ENCODE measurements at regions not wholly inside any gene's neighbourhood (a gene's known extent, or its start where the extent isn't known, plus 50 kb on each side); places are given as distances from the start of the nearest gene placed in this dataset.
"Not testable (repeated sequence)": the region's sequence is repeated elsewhere in the genome, so short reads cannot be mapped to it uniquely, and the experiment has no call there.

DNA sequence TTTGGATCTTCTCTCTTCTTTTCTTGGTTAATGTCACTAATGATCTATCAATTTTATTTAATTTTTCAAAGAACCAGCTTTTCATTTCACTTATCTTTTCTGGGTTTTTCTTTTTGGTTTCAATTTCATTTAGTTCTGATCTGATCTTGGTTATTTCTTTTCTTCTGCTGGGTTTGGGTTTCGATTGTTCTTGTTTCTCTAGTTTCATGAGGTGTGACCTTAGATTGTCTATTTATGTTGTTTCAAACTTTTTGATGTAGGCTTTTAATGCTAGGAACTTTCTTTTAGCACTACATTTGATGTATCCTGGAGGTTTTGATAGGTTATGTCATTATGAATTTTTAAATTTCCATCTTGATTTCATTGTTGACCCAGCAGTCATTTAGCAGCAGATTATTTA is 142.3 kb downstream of the C11orf87 start:
- DNase-seq = no peak

DNA sequence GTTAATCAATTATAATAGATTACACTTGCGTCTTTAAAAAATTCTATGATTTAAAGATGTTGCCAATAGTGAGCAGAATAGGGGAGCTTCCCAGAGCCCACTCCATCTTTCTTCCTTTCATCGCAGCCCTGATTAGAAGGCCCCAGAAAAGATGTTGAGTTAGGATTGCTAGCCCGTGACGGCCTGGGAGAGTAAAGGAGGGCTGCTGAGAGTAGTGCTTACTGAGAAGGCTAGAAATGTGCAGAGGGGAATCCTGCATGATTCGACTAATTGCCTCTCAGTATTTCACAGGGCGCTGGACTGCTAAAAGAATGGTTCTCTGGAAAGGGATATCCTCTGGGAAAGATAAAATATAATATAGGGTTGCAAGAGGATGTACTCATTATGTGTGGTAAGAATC is 160.5 kb downstream of the C11orf87 start:
- DNase-seq = no peak

DNA sequence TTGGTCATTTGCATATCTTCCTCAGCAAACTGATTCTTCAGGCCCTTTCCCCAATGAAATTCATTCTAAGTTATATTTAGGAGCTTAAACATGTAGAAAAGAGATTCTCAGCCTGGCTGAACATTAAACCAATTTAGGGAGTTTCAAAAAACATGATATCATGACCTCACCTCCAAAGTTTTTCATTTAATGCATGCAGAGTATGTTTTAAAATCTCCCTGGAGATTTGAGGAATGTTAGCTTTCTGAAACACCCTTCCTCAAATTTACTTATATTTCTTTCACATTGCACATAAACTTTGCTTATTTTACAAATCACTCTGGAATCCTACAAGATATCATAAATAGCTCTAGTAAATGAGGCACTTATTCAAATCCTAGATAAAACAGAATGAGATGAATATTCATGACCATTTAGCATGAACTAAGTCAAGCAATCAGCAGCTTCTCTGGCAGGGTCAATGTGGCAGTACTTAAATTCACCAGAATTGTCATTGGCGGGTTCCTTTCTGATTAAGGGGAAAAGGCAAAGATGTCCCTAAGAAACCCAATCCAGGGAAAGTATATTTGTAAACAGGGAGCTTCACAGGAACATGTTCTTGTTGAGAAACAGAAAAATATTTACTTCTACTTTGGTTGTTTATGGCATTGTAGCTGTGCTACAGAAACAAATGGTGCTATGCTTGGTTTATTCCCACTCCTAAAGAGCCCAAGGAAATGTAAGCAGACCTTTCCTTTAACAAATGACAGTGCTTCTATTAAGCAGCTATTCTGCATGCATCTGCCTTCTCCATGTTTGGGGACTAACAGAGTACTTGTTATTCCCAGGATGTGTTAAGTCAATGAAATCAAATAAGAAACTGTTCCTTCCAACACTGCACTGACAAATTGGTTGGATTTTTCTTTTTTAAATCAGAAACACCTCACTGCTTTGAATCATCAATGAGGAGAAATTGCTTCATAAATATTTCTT is 162.3 kb downstream of the C11orf87 start:
- no peak for DNase-seq

DNA sequence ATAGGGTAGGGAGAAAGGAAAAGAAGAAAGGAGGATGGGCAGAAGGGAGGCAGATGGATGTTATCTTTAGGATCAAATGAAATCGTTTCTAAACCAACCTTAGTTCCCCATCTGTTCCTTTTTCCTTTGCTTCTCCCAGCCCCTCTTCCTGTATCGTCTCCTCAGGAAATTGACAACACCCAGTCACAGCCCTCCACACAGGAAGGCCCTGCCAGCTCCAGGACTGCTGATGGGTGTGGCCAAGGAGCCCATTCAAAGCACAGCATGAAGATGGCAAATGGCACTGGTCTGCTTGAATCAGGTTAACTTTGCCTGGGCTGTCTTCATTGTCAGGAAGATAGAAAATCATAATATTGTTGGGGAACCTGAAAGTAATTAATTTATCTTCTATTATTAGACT is 164.8 kb downstream of the C11orf87 start:
- DNase-seq = no peak

DNA sequence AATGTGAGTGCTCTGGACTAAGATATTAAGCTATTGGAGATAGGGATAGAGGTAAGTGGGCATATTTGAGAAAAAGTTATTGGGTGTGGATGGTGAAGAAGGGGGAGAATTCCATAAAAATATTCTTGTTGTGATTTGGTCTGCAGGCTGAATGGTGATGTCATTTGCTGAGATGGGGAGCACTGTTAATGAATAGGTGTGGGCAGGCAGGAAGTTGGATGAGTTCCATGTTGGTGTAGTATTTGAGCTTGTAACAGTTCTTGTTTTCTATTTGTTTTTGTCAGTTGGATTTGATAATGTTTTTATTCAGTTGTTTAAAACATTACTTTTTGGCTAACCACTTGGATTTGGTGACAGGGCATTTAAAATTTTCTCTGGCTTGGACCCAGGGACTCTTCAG is 168.8 kb downstream of the C11orf87 start:
- no peak for DNase-seq

DNA sequence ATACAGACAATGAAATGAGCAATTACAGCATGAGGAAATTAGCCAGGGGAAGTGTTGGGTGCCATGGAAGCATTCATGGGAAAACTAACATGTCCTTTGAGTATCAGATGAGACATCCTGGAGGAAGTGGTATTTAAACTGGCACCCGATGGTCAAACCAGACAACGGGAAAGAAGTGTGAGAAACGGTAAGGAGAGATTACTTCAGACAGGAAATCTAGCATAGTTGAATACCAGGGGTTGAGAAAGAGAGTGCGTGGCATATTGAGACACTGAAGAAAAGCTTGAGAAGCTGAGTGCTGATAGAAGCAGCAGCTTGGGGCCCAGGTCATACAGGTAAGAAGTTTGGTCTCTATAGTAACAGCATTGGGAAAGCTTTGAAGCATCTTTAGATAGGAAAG is 175.3 kb downstream of the C11orf87 start:
- no peak for DNase-seq

DNA sequence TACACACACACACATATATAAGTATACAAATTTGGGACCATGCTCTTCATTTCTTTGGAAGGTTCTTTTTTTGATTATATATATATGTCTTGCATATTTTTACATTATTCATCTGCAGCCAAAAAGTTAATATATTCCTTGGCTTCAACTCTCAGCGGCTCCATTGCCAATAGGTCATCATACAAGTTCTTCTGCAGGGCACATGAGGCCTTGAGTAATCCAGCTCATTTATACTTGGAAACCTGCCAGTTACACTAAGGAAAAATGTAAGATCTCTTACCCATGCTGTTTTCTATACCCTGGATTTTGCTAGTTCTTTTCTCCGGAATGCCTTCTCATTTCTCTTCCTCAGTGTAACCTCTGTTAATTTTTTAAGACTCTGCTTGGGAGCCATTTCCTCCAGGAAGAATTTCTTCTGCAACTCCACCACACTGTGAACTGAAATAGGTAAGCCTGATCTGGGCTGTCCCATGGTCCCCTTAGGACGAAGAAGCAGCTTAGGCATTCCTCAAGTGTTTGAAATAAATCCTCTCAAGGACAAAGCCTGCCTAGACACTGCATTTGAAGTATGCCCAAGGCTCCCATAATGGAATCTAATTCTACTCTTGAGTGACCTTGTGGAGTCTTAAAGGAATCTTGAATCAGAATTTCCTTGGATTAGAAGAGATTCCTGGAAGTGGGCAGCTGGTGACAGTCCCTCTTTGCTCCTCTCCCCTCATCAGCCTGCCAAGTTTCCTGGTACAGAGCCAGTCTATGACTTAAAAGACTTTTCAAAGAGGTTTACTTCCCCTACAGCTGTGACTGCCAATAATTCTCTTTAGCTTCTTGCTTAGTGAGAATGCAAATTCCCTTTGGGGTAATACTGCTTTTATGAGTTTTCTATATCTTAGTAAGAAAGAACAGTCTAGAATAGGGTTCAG is 182.8 kb downstream of the C11orf87 start:
- DNase-seq = no peak

DNA sequence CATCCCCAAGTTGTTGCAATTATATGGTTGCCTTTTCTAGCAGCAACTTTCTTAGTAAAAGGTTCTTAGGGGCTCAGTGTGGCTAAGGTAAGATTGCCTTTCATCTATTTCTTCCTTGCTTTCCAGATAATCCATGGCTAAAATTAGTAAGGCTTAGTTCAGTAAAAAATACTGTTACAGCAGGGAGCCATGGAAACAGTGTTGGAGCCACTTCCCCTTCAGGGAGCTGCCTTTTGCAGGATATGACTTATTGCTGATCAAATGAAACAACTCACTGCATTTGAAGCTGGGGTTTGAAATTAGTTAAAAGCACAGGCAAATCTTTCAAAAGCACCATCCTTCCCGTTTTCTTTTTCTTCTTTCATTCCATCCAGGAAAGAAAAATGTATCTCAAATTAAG is 184.3 kb downstream of the C11orf87 start:
- no peak for DNase-seq

DNA sequence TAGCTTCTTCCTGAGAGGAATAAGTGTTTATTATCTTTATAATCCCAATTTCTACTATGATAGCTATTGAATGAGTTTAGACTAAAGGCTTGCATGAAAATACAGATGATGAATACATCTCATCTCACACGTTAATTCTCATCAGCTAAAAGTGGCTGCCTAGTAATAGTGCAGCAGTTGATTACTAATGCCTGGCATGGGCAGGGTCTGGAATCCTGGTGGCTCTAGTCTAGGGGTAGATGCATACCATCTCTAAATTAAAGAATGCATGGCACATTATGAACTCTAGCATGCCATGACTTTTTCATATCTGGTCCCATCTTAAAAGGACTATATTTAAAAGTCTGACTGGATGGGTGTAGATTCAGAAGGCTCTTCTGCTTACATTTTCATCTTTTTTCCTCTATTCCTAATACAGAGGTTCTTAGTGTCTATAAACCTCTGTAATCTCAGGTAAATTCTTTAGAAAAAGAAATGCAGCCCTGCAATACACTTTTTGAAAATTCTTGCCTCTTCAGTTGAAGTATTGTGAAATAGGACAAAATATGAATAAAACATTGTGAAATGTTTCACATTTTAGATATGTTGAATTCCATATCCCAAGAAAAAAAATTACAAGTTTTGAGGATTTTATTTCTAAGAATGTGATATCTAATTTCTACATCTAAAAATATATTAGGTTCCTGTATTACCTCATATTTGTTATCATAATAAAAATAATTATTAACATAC is 187.6 kb downstream of the C11orf87 start:
- DNase-seq = no peak

DNA sequence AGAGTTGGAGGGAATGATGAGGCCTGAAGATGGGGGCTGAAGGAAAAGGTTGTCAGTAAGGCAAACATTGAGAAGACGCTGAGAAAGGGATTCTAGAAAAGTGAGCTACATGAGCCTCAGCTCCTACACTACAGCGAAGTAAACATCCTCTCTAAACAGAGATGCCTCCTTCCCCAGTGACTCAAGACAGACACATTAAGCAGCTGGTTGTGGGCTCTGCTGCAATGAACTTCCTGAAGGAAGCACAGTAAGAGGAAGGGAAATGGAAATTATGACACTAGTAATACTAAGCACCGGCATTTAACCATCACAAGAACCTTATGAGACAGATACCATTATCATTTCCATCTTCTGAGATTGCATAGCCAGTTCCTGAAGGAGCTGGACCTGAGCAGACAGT is 190.5 kb downstream of the C11orf87 start:
- DNase-seq = no peak

DNA sequence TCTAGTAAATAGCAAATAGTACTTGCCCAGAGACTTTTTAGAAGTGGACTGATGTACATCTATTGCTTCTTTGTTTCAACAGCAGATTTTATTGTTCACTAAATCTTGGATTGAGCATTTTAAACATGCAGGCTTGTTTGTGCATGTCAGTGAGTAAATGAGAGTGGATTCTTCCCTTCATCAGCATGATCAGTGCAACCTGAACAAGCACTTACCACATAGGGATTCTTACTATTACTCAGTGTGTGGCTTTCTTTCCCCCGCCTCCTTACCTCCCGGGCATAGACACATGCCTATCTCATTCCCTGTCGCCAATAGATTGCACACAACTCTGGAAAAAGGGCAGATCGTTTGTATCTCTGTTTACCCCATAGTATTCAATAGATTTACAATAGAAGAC is 197.5 kb downstream of the C11orf87 start:
- DNase-seq = no peak

DNA sequence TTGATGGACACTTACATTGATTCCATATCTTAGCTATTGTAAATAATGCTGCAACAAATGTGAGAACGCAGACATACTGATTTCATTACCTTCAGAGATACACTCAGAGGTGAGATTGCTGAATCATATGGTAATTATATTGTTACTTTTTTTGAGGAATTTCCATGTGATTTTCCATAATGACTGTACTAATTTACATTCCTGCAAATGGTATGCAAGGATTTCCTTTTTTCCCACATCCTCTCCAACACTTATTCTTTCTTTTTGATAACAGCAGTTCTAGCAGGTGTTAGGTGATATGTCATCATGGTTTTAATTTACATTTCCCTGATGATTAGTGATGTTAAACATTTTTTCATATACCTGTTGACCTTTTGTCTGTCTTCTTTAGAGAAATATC is 207.7 kb downstream of the C11orf87 start:
- DNase-seq = no peak

DNA sequence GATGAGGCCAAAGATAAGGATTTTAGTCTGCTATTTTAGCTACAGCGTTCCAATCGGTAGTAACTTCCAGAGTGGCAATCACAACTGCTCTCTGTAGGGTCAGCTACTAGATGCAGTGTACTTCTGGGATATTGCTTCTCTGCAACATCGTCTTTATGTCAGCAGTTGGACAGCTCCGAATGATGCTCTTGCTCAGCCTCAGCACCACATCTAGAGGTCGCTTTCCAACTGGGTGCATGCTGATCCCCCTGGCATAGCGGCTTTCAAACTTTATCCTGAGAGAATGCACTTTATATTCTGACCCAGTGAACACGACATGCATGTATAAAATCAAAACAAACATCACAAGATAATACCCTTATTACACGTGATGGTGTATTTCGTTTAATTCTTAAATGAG is 219.6 kb downstream of the C11orf87 start:
- DNase-seq = no peak

DNA sequence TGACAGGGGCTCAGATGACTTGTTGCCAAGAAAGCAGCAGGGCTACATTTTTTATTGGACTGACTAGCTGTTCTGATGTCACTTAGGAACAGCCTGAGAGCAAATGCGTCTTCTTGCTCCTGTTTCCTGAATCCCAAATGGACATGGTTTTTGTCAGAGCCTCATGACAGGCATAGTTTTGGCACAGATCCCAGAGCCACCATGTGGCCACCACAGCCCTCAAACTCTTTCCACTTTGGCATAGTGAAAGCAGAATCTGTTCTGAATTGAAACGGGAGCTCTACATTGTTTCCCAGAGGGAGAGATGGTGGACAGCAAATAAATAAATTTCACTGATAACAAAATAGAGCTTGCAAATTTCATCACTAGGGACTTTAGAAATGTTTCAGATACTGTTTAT is 222.2 kb downstream of the C11orf87 start:
- no peak for DNase-seq

DNA sequence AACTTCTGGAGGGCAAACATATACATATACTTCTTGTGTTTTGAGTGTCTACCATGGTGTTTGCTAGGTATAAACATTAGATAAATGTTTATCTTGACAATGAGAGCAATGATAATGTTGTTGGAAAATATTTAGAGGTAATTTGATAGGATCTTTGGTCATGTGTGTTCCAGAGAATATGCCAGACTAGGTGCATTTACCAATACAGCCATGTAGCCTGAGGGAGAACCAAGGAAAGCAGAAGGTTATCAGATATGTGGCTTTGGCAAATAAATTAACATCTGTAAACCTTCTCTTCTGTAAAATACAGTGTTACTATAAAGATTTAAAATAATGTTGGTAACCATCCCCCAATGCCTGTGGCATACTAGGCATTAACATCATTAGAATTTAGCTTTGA is 226.8 kb downstream of the C11orf87 start:
- DNase-seq = no peak

DNA sequence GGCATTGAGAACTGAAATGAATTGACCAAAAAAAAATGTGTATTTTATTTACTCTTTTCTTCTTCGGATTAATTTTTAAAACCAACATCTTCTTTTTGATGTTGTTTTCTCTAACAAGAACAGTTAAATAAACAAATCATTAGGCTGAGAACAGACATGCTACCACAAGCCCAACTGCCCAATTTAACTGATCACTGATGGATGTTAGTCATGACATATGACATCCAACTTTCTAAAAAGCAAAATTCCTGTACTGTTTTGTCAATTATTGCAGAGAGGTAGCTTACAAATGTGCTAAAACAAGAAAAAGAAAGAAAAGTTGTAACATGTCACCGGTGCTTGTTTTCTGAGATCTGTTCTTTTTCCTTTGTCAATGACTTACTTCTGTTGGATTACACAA is 232.1 kb downstream of the C11orf87 start:
- no peak for DNase-seq

DNA sequence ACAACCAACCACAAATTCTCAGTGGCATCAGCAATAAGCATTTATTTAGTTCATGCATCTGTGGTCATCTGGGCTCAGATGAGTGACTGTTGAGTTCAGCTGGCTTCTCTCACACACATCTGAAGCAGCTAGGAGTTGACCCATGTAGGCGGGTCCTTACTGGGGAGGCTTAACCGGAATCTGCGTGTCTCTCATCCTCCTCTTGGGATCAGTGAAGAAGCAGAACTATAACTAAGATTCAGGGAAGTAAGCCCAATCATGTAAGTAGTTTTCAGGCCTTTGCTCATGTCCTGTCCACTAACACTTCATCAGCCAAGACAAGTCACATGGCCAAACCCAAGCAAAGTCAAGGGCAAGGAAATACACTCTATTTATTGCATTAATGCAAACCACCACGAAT is 236.2 kb downstream of the C11orf87 start:
- DNase-seq = no peak

DNA sequence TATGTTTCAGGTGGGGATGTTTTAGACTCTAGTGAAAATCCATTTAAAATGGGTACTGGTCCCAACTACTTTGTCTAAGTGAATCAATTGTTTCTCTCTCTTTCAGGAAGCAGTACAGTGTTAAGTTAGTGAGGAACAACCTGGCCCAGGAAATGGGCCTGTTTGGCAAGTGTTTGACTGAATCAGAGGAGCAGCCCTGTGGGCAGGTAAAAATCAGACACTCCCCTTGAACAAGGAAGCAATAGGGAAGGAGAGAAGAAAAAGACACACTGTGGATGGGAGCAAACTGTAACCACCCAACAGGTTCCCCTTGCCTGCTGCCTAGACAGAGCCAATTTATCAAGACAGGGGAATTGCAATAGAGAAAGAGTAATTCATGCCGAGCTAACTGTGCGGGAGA is 245.7 kb downstream of the C11orf87 start:
- DNase-seq = no peak

DNA sequence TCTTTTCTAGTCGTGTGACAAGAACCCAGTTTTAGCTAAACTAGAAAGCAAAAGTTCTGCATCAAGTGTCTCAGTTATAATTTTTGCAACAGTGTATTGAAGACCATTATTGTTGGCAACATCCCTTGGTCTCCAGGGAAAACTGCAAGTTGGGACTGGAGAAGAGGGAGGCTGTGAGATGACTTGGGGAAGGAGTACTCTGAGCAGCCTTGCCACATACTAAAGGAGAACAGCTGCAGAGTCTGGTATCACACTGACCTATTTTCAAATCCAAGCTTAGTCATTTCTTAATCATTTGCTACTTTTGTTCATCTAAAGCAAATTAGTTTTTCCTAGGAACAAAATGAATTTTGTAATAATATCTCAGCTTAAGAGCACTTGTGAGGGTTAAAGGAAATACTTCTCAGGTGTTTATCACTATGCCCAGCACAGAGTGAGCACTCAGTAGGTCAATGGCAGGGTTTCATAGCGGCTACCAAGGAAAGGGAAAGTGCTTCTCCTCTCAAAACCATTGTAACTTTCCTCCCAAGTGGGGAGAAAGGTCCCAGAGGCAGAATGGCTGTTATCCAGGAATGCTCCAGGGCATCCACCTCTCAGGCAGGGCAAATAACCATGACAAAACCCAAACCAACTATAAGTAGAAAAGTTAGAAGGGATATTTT is 247.1 kb downstream of the C11orf87 start:
- no peak for DNase-seq

DNA sequence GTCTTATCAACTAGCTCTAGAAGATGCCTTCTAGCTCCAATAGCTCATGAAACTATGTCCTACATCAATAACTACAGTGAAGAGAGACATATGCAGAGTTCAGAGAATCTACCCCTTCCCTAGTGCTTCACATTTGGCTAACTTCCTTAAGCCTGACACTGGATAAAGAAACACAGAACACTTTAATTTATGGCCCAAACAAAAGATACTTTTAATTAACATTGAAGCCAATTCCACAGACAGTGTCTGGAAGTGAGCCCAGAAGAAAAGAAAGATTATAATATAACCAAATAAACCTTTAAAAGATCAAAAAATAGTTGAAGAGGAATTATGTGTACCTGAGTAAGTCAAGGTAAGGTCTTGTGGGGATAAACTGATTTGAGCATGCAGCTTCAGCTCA is 255.2 kb downstream of the C11orf87 start:
- DNase-seq = no peak

DNA sequence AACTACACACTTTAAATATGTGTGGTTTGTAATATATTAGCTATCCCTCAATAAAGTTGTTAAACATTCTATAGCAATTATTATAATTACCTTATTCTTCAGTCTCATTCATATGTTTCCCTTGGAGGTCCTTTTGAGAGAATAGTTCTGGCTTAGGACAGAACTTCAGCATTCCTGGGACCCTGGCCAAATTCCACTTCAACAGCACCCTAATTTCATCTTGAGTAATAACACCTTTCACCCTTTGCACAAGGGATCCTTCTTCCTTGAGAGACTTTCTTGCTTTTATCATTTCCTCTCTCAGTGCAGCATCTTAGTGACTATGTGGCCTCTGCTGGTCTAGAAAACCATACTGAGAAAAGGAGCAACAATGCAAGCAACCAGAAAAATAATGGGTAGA is 255.9 kb downstream of the C11orf87 start:
- DNase-seq = no peak

DNA sequence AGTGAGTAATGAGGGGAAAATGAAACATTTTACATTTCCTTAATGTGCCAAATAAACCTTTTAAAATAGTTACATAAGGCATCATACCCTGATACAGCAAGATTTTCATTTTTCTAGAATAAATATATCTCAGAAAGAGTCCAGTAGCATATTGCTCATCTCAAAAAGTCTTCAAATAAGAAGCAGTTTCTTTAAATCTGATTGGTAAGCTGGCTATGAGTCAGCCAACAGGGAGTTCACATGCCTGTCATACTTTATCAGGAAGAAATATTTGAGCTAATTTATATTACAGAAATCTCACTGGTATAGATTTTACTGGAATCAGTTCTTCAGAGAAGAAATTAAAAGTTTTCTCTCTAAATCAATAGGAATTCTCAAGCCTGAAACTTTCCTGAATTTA is 258.1 kb downstream of the C11orf87 start:
- DNase-seq = no peak

DNA sequence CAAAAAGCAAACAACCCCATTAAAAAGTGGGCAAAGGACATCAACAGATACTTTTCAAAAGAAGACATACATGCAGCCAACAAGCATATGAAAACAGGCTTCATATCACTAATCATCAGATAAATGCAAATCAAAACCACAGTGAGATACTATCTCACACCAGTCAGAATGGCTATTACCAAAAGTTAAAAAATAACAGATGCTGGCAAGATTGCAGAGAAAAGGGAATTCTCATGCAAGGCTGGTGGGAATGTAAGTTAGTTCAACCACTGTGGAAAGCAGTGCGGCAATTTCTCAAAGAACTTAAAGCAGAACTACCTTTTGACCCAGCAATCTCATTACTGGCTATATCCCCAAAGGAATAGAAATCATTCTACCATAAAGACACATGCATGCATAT is 260.8 kb downstream of the C11orf87 start:
- DNase-seq = not testable (repeated sequence)
